Fibroblast of mammary gland (primary cell): ENCODE measurements at regions not wholly inside any gene's neighbourhood (a gene's known extent, or its start where the extent isn't known, plus 50 kb on each side); places are given as distances from the start of the nearest gene placed in this dataset.

Experiments
- DNase-seq: peaks from one replicate; pipeline ENCODE4 v3.0.0-alpha.2; 2010; ENCODE audit warnings: low read depth
- H3K4me3 ChIP-seq: 2 replicates; pipeline ENCODE4 v1.5.1; 2011; ENCODE audit warnings: low read depth, mild to moderate bottlenecking, low read length, moderate library complexity; ENCODE audit not compliant: control insufficient read depth
- CTCF ChIP-seq: conservative IDR thresholded peaks from 2 replicates; pipeline ENCODE4 v1.5.1; 2011; ENCODE audit warnings: low read depth, low read length, inconsistent platforms; ENCODE audit not compliant: control insufficient read depth, insufficient read depth

GRCh38 chr4:100059467-100059866, 109.4 kb upstream of the H2AZ1 start:
- no peak for DNase-seq
- TF ChIP-seq CTCF = no peak

GRCh38 chr4:100056701-100057100, 106.6 kb upstream of the H2AZ1 start:
- DNase-seq = no peak
- H3K4me3 ChIP-seq = no peak overlapping the region
- TF ChIP-seq CTCF = no peak

More at GRCh38 chr4:100059467-100059866, 109.4 kb upstream of the H2AZ1 start:
- no peak overlapping the region for H3K4me3 ChIP-seq

- no peak overlapping the region for H3K4me3 ChIP-seq
- no peak for TF ChIP-seq CTCF
- no peak for DNase-seq
These were observed 104.0 kb upstream of the H2AZ1 start for GRCh38 chr4:100054071-100054470.

- no peak overlapping the region for H3K4me3 ChIP-seq
- no peak for DNase-seq
- no peak for TF ChIP-seq CTCF
These were observed 99.8 kb upstream of the H2AZ1 start for GRCh38 chr4:100049872-100050271.

GRCh38 chr4:100042711-100043110, 92.6 kb upstream of the H2AZ1 start:
- no peak overlapping the region for H3K4me3 ChIP-seq
- no peak for DNase-seq
- TF ChIP-seq CTCF = no peak

GRCh38 chr4:100042235-100042634, 92.2 kb upstream of the H2AZ1 start:
- TF ChIP-seq CTCF = no peak
- H3K4me3 ChIP-seq = no peak overlapping the region
- peak; percentile 17 for DNase-seq

- H3K4me3 ChIP-seq = no peak overlapping the region
- no peak for TF ChIP-seq CTCF
- DNase-seq = no peak
These were observed 91.6 kb upstream of the H2AZ1 start for GRCh38 chr4:100041646-100042045.
